ENCODE measurements at regions not wholly inside any gene's neighbourhood (a gene's known extent, or its start where the extent isn't known, plus 50 kb on each side); places are given as distances from the start of the nearest gene placed in this dataset.
"Not testable (repeated sequence)": the region's sequence is repeated elsewhere in the genome, so short reads cannot be mapped to it uniquely, and the experiment has no call there.

DNA sequence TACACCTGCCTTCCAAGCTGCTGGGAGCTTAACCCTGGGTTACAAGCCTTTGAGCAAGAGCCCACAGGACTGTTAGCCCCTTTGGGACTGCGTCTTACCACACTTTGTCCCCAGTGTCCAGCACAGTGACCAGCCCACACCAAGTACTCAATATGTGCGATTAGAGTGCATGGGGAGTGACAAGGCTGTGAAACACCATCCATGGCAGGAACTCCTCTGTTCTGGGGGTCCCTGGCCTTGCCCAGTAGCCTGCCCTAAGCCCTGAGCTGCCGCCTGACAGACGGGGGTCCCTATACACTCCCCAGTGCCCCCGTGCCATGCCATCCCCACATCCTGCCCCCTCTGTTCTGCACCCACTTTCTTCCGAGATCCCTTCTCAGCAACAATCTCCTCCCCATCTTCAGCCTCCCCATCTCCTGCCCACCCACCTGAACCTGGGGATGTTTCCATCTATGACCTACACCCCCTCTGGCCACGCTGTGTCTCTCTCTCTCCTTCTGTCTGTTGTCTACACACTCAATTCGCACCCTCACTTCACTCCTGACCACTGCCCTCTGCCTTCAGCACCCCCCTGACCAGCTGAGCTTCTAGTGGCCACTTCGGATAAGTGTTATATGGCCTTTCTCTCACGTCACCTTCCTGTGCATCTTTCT lies 112.9 kb upstream of the SMURF2 start:
- CTCF ChIA-PET: no interaction called here
- POLR2A ChIA-PET: no interaction called here

- CTCF ChIA-PET: no interaction called here
- POLR2A ChIA-PET: no interaction called here
Measured at GRCh38 chr17:64773836-64774761, 112.0 kb upstream of the SMURF2 start.

DNA sequence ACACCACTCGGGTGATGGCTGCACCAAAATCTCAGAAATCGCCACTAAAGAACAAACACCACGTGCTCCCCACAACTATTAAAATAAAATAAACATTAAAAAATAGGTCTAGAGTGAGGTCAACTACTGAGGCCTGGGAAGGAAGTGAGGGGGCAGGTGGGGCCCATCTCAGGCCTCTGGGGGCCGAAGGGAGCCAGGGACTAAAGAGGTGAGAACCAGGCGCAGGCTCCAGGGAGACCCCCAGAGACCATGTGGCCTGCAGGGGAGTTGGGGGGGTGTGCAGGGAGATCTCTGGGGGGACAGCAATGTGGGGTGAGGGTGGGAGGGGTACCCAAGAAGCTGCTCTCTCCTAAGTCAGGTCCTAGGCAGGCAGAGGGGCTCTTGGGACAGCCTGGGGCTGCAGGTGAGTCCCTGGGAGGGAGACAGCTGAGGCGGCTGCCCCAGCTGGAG lies 111.3 kb upstream of the SMURF2 start:
- POLR2A ChIA-PET: no interaction called here
- CTCF ChIA-PET: no interaction called here

GRCh38 chr17:64772845-64773299 lies 110.8 kb upstream of the SMURF2 start:
- ChIA-PET CTCF (no interaction called here), POLR2A (no interaction called here)

DNA sequence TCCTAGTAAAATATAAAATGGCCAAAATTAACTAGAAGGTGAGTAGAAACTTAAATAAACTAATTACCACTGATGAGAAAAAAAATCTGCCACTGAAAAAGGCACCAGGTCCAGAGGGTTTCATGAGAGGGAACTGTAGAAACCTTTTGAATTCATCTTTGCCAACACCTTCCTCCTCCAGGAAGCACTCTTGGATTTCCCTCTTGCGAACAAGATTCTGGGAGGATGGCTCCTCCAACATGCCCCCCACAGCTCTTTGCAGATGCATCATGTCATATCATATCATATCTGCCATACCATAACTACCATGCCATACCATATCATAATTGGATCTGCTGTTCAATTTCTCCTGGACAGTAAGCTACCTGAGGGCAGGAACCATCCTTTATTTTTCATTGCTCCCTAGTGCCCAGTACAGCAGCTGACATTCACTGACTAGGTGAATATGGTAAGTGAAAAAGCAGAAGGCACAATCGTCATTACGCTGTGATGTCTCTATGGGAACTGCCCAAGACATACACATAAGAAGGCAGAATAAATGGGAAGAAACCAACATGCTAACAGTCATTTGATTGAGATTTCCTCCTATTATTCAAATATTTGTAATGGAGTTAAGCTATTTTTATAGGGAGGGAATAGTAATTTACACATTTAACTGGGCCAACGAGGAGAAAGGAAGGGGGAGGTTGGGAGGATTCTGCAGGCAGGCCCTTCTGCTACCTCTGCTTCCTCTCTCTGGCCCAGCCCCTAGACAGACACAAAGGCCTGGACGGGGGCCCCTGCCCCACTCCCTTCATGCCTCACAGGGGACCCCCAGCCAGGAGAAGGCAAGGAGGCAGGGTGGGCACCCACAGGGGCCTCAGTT lies 110.1 kb upstream of the SMURF2 start:
- POLR2A ChIA-PET: no interaction called here
- CTCF ChIA-PET: no interaction called here

GRCh38 chr17:64769712-64770111 lies 107.6 kb upstream of the SMURF2 start:
- POLR2A ChIA-PET: no interaction called here
- CTCF ChIA-PET: interaction anchor here (1.0 kb wide), 1 partner anchor 8 kb away, joined by 6 read pairs; no protein-coding TSS in a partner anchor

DNA sequence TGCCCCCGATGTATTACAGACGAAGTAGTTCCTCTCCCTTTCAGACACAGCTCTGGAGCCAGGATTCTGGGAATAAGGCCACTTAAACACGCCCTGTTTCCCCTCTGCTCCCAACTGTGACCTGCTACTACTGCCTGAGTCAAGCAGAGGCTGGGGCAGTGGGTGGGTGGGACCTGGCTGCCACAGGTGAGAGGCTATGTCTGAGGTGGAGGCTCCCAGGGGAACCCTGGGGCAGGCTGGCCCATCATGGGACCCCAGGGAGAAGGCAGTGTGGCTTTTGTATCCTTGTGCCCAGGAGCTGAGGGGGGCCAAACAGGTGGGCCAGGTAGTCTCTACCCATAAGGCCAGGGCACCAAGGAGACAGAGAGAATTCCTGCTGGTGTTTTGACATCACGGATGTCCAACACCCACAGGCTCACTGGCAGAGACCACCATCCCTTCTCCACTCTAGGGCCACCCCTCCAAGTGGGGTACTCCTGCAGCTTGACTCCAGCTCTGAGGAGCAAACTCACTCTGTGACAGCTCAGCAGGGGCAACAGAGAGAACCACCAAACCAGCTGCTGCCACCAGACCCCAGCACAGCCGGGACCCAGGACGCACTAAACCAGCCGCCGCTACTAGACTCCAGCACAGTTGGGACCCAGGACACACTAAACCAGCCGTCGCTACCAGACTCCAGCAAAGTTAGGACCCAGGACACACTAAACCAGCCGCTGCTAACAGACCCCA lies 105.3 kb upstream of the SMURF2 start:
- ChIA-PET POLR2A (no interaction called here), CTCF (no interaction called here)

DNA sequence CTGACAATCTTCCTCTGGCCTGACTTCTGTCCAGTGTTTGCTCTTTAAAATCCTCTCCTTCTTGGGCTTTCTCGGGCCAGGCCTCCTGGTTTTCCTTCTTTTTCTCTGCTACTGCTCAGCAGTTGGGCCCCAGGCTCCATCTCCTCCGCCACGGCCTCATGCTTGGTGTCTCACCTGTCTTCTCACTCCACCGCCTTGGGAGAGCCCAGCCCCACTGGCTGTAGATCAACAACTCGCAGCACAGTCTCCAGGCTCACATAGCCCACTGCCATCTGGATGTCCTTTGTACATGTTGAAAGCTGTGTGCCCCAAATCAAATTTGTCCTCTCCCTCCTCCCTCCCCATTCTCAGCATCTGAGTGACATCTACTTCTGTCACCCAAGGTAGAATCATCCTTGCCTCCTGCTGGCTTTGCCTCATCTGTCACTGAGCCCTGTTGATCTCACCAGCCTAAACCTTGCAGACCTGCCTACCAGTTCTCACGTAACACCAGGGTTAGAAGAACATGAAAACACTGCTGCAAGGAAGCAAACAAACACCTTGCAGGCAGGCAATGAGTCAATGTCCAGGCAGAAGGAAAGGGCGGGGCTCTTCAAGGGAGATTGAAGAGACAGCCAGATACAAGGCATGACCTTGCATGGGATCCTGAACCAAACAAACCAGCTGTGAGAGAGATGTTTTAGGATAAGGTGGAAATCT lies 103.2 kb upstream of the SMURF2 start:
- ChIA-PET POLR2A (no interaction called here), CTCF (no interaction called here)

- ChIA-PET CTCF (interaction anchor here (0.8 kb wide), 1 partner anchor 75 kb away, joined by 3 read pairs; no protein-coding TSS in a partner anchor), POLR2A (no interaction called here)
Measured at GRCh38 chr17:64750891-64751677, 89.0 kb upstream of the SMURF2 start.

GRCh38 chr17:64750478-64750877 lies 88.4 kb upstream of the SMURF2 start:
- ChIA-PET POLR2A (no interaction called here), CTCF (interaction anchor here (0.6 to 0.8 kb wide), 2 partner anchors 25 to 74 kb away, joined by 3 to 5 read pairs; no protein-coding TSS in a partner anchor)

- POLR2A ChIA-PET: no interaction called here
- CTCF ChIA-PET: no interaction called here
Measured at GRCh38 chr17:64749306-64749705, 87.2 kb upstream of the SMURF2 start.

DNA sequence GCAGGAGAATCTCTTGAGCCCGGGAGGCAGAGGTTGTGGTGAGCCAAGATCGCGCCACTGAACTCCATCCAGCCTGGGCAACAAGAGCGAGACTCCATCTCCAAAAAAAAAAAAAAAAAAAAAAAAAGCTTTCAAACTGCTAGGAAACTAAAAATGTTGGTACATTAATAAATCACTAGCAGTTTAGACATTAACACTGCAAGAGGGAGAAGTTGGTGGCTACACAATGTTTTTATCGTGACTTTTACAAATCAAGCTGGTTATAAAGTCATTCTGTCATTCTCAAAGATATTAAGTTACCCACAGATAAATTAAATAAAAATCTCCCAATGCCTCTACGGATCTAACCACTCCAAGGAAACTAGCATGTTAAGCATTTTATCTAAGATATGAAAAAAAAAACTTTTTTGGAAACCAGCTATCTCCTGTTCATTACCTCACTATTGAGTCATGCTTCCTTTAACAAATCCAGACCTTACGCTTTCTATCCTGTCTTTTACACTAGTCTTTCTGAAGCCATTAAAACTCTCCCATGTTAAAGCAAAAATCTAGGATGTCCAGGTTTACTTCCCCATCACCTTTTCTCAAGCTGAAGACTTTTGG lies 85.9 kb upstream of the SMURF2 start:
- ChIA-PET CTCF (interaction anchor here (0.6 to 1.0 kb wide), 2 partner anchors 10 to 30 kb away, joined by 3 to 4 read pairs; no protein-coding TSS in a partner anchor), POLR2A (no interaction called here)

- CTCF ChIA-PET: no interaction called here
- POLR2A ChIA-PET: no interaction called here
Measured at GRCh38 chr17:64742326-64742725, 80.2 kb upstream of the SMURF2 start.

GRCh38 chr17:64741916-64742315 lies 79.8 kb upstream of the SMURF2 start:
- CTCF ChIA-PET, POLR2A ChIA-PET: not testable (repeated sequence)

GRCh38 chr17:64741038-64741641 lies 79.0 kb upstream of the SMURF2 start:
- CTCF ChIA-PET: no interaction called here
- POLR2A ChIA-PET: no interaction called here

DNA sequence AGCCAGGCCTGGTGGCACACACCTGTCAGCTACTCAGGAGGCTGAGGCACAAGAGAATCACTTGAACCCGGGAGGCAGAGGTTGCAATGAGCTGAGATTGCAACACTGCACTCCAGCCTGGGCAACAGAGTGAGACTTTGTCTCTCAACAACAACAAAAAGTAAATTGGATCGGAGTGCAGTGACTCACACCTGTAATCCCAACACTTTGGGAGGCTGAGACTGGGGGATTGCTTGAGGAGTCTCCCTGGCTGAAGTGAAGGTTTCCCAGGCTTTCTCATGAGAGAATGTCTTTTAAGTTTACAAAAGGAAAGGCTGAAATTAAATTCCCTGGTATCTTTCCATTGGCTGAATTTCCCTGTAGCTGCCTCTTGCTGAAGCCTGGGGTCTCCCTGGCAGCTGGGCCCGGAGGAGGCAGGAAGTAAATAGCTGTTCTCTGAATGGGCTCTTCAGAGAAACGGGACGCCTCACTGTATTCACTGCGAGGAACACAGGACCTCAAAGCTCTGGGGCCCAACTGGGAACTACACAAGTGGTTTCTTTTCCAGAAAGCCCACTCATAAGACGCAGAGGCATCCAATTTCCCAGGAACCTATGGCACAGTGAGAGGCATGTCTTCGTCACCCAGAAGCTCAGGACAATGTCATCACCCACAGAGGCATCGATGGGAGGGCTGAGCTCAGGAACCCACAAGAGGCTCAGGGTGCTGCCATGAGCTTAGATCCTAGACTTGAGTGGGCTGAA lies 77.4 kb upstream of the SMURF2 start:
- POLR2A ChIA-PET: no interaction called here

More for the DNA sequence above, 77.4 kb upstream of the SMURF2 start:
- CTCF ChIA-PET: interaction anchor here (1.3 kb wide), 1 partner anchor 31 kb away, joined by 3 read pairs; no protein-coding TSS in a partner anchor

Measured in activated CD8-positive, alpha-beta memory T cell treated with anti-CD3 and anti-CD28 coated beads for 36 hours (primary cell).